AG04450 (cell line): ENCODE measurements at regions not wholly inside any gene's neighbourhood (a gene's known extent, or its start where the extent isn't known, plus 50 kb on each side); places are given as distances from the start of the nearest gene placed in this dataset.

Experiments used
- CTCF ChIA-PET: fragments of 300-600, 350-600 bp; formaldehyde crosslinking; extraction: SDS; loops from one replicate; lab custom pipeline; 2022; ENCODE audit warnings: antibody characterized with exemption, inconsistent platforms; lab: Charles Lee
- POLR2A ChIA-PET: fragments of 350-600 bp; formaldehyde crosslinking; extraction: SDS; loops from one replicate; lab custom pipeline; 2021; ENCODE audit warnings: antibody characterized with exemption, inconsistent platforms; lab: Yijun Ruan, JAX
- DNase-seq: peaks from one replicate; pipeline ENCODE4 v3.0.0-alpha.2; 2011; ENCODE audit warnings: low read depth, low spot score
- H3K27ac ChIP-seq: one replicate; pipeline ENCODE4 v1.5.1; 2012; ENCODE audit warnings: low read depth, low read length, control low read depth
- H3K27me3 ChIP-seq: one replicate; pipeline ENCODE4 v1.6.0; 2012; ENCODE audit warnings: low read length; ENCODE audit not compliant: control insufficient read depth, insufficient read depth
- H3K4me3 ChIP-seq: 2 replicates; pipeline ENCODE4 v1.5.1; 2011; ENCODE audit warnings: mild to moderate bottlenecking, low read depth, low read length, control low read depth
- H3K9me3 ChIP-seq: 2 replicates; pipeline ENCODE4 v1.5.1; 2012; ENCODE audit warnings: low read length; ENCODE audit not compliant: control insufficient read depth, insufficient read depth
- TF ChIP-seq, protein P1 (sequence below): IDR thresholded peaks from 2 replicates; pipeline ENCODE4 v1.5.1; 2011; ENCODE audit warnings: low read depth, low read length, control low read depth, inconsistent platforms

DNA sequence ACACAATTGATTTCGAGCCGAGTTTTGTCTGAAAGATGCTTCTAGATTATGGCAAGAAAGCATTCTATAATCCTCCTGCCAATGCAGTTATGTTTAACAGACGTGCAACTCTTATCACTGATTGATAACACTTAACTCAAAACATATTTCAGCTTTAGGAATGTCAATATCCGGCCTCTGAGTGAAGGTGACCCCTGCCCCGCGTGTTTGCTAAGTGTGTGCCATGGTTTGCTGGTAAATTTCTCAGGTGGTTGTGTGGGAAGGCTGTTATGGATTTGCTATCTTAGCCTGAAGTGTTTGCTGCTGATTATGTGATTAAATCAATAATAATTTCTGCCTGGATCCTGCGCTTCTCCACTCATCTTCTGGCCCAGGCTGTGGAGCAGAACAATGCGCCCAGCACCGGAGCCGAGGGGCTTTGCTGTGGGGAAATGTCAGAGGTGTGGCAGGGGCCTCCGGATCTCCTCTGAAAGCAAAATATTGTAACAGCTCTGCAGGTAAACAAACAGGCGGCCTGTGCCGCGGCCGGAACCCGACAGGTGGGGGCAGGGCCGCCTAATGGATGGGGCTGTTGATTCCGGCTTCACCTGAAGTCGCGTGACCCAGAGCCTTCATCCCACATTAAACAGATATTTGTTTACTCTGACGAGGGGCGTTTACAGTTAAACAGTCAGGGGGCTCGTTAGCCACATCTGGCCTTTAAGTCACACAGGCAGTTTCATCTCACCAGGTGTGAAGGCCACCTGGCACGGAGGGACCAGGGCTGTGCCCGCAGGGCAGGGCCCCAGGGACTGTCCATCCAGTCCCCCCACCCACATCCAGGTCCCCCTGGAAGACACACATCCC, 210.7 kb upstream of the SALL3 start:
- POLR2A ChIA-PET, result no interaction called here
- TF ChIP-seq, protein P1, sequence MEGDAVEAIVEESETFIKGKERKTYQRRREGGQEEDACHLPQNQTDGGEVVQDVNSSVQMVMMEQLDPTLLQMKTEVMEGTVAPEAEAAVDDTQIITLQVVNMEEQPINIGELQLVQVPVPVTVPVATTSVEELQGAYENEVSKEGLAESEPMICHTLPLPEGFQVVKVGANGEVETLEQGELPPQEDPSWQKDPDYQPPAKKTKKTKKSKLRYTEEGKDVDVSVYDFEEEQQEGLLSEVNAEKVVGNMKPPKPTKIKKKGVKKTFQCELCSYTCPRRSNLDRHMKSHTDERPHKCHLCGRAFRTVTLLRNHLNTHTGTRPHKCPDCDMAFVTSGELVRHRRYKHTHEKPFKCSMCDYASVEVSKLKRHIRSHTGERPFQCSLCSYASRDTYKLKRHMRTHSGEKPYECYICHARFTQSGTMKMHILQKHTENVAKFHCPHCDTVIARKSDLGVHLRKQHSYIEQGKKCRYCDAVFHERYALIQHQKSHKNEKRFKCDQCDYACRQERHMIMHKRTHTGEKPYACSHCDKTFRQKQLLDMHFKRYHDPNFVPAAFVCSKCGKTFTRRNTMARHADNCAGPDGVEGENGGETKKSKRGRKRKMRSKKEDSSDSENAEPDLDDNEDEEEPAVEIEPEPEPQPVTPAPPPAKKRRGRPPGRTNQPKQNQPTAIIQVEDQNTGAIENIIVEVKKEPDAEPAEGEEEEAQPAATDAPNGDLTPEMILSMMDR, result no peak
- CTCF ChIA-PET, result no interaction called here

DNA sequence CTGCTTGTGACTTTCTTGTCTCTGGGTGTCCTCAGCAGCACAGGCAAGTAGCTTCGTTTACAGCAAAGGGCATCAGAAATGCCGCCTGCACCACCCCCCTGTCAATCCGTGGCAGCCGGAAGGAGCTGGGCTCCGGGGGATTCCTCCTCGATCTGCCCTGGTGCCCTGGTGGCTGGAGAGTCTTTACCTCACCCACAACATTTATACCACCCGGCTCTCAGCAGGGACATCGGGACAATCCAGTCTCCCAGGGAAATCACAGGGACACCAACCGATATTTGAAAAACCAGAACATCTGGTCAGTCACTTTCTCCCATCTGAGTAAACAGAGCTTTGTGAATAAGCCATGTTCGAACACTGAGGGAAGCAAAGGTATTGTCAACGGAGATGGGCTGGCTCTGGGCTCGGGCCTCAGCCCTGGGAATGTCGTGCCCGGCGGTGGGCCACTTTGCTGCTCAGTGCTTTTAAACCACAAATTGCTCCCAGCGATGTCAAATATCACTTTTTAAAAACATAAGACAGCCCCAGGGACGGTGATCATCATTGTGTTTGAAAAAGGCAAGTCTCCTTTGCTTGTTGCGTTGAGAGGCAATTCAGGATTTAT, 210.0 kb upstream of the SALL3 start:
- ChIA-PET CTCF (no interaction called here), POLR2A (no interaction called here)
- Histone ChIP-seq H3K4me3 (no peak overlapping the region), H3K27ac (no peak overlapping the region), H3K27me3 (no peaks in the 10 kb centered on the region), H3K9me3 (peaks cover 96% of the 10 kb centered on the region)
- no peak for DNase-seq
- TF ChIP-seq, protein P1, result no peak

More for the DNA sequence above, 210.7 kb upstream of the SALL3 start:
- Histone ChIP-seq H3K4me3 (no peak overlapping the region), H3K27me3 (no peaks in the 10 kb centered on the region), H3K27ac (no peak overlapping the region), H3K9me3 (peaks cover 94% of the 10 kb centered on the region)
- no peak for DNase-seq

DNA sequence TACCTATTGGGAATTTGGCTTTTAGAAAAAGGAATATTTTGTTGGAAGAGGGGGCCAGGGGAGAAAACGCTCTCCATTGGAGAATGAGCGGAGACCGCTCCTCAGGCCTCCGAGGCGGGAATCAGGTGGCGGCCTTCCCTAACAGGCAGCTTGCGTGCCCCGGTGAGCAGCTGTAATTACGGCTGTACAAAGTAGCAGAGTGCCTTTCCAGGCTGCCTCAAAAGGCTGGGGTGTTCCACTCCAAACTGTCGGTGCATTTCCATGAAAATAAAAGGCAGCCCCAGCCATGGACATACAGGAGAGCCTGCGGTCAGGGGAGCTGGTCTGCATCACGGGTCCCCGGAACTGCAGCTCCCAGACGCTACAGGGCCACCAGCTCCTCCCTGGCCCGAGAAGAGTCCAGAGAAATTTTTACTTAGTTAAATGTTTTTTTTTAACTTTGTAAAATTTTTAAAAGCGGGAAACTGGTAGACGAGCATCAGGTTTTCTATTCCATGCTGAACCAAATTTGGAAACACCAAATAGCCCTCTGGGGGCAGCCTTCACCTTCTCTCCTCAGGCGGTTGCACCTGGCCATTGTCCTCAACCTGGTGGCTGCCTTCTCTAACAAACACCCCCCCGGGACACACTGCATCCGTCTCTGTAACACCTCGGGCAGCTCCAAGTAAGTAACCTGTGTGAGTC, 209.3 kb upstream of the SALL3 start:
- TF ChIP-seq, protein P1, result no peak
- H3K27ac ChIP-seq, result no peak overlapping the region
- no peaks in the 10 kb centered on the region for H3K27me3 ChIP-seq
- H3K4me3 ChIP-seq, result no peak overlapping the region
- H3K9me3 ChIP-seq, result peaks cover 97% of the 10 kb centered on the region
- no peak for DNase-seq
- CTCF ChIA-PET, result no interaction called here
- POLR2A ChIA-PET, result no interaction called here

DNA sequence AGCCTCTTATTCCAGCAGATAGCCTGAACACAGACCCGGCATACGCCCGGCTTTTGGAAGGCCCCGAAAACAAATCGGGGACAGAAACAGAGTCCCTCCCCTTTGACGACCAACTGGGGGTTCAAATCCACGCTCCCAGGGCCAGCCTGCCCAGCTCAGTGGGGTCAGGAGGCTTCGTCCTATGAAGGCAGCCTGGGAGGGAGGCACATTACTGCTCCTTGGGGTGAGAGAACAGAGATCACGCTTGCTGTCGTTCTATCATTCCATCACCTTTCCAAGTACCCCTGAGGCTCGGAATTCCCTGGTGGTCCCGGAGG, 208.8 kb upstream of the SALL3 start:
- ChIA-PET CTCF (no interaction called here), POLR2A (no interaction called here)
- H3K4me3 ChIP-seq, result no peak overlapping the region
- no peak overlapping the region for H3K27ac ChIP-seq
- H3K27me3 ChIP-seq, result no peaks in the 10 kb centered on the region
- DNase-seq, result no peak
- TF ChIP-seq, protein P1, result no peak
- H3K9me3 ChIP-seq, result peaks cover 92% of the 10 kb centered on the region
